Pancreas (tissue), 10 donors: ENCODE measurements at regions not wholly inside any gene's neighbourhood (a gene's known extent, or its start where the extent isn't known, plus 50 kb on each side); places are given as distances from the start of the nearest gene placed in this dataset.

Experiments
- ATAC-seq, 4 donors: fragments of 200-7000 bp; cut with Tn5 transposase; one replicate each; pipeline versions ENCODE4 v1.8.0 to v1.9.1; 2020; ENCODE audit warnings: mild to moderate bottlenecking in 4 of 4, moderate library complexity in 4 of 4
- DNase-seq, 6 donors: peaks; one replicate each; pipeline ENCODE4 v3.0.0-alpha.2; 2020
- FAIRE-seq: peaks from 2 replicates; lab custom pipeline; 2012; peaks lifted over from hg19 to GRCh38; lab: Jason Lieb, UNC
- H3K27ac ChIP-seq, 4 donors: fragments of 200-600 bp; sonication (generic); 1 replicate in 3 of 4; 2 replicates in 1 of 4; pipeline versions ENCODE4 v1.5.0 to v1.8.0; 2020
- H3K27me3 ChIP-seq, 4 donors: fragments of 200-600 bp; one replicate each; pipeline ENCODE4 v1.8.0; 2021
- H3K36me3 ChIP-seq, 3 donors: fragments of 200-600 bp; sonication (generic) in 1 of 3; one replicate each; pipeline versions ENCODE4 v1.5.0 to v1.8.0; 2020 to 2021
- H3K4me1 ChIP-seq, 3 donors: fragments of 200-600 bp; one replicate each; pipeline ENCODE4 v1.8.0; 2021
- H3K4me3 ChIP-seq, 4 donors: fragments of 200-600 bp; sonication (generic) in 2 of 4; one replicate each; pipeline versions ENCODE4 v1.5.0 to v1.8.0; 2020 to 2021
- H3K9me3 ChIP-seq, 4 donors: fragments of 200-600 bp; one replicate each; pipeline ENCODE4 v1.8.0; 2021
- CTCF ChIP-seq, 4 donors: fragments of 200-600 bp; sonication (generic) in 3 of 4; IDR thresholded peaks; one replicate each; pipeline versions ENCODE4 v1.5.0 to v1.8.0; 2021; ENCODE audit warnings: antibody characterized with exemption in 4 of 4
- WGBS, 2 donors: extraction: QIAGEN DNeasy Blood & Tissue Kit; methylation state at CpG; one replicate each; pipeline ENCODE4 v1.1.7; 2013; 5-methylcytosine and 5-hydroxymethylcytosine counted together
- intact Hi-C, 3 donors: fragments of 100-400 bp; cut with DNase I; formaldehyde crosslinking; loops; one replicate each; pipeline versions ENCODE4 v1.11.1 to v1.14.2; 2022
- donor health status: healthy with polysubstance abuse.
- donor health status: DM: no; HTN: no; CAD: no; lungs with moderate emphysema.
- donor health status: DM: no; HTN: no; CAD: no.
- donor health status: control.
- donor health status: control.
- donor health status: Bipolar disorder and iron deficiency.
- donor health status: DM: yes; HTN: yes; CAD: no.
- donor health status: DM: no; HTN: no; CAD: no.
- donor health status: DM: no; HTN: no; CAD: no.
- donor health status: DM: yes; HTN: yes; CAD: no.

GRCh38 chrX:129115104-129115503 lies 408.2 kb downstream of the SMARCA1 start:
- no peaks in the 10 kb centered on the region for H3K9me3 ChIP-seq
- no peak overlapping the region for H3K4me3 ChIP-seq
- H3K36me3 ChIP-seq: no peaks in the 10 kb centered on the region
- no peak overlapping the region for H3K27ac ChIP-seq
- TF ChIP-seq CTCF (IDR thresholded peaks at IDR 0.05): no peak
- peak in 1 of 6 donors; percentile 16 for DNase-seq
- no peak for FAIRE-seq
- intact Hi-C loops: no loop called here
- peaks cover 0 to 3% (median 0%) of the 10 kb centered on the region in 3 donors for H3K4me1 ChIP-seq
- H3K27me3 ChIP-seq: no peaks in the 10 kb centered on the region
- WGBS, 2 donors: 26 to 42% methylated on average over 1 of the region's 1 CpG
- ATAC-seq: peak in 3 of 4 donors; percentile 30 to 53 (median 39)

- Histone ChIP-seq H3K9me3 (no peaks in the 10 kb centered on the region), H3K4me1 (no peaks in the 10 kb centered on the region), H3K27ac (no peak overlapping the region), H3K27me3 (no peaks in the 10 kb centered on the region), H3K36me3 (no peaks in the 10 kb centered on the region), H3K4me3 (no peak overlapping the region)
- intact Hi-C loops: no loop called here
- no peak for DNase-seq
- 53 to 57% methylated on average over 15 of the region's 15 CpGs for WGBS, 2 donors
- no peak for TF ChIP-seq CTCF (IDR thresholded peaks at IDR 0.05)
- FAIRE-seq: no peak
- ATAC-seq: no peak
Measured at GRCh38 chrX:129111081-129111798, 412.1 kb downstream of the SMARCA1 start.

- intact Hi-C loops: no loop called here
- FAIRE-seq: no peak
- no peak for ATAC-seq
- H3K36me3 ChIP-seq: no peaks in the 10 kb centered on the region
- DNase-seq: no peak
- no peak overlapping the region for H3K27ac ChIP-seq
- H3K4me3 ChIP-seq: no peak overlapping the region
- H3K27me3 ChIP-seq: no peaks in the 10 kb centered on the region
- no peak for TF ChIP-seq CTCF (IDR thresholded peaks at IDR 0.05)
- no peaks in the 10 kb centered on the region for H3K4me1 ChIP-seq
- H3K9me3 ChIP-seq: no peaks in the 10 kb centered on the region
- 80 to 82% methylated on average over 4 of the region's 4 CpGs for WGBS, 2 donors
Measured at GRCh38 chrX:129108936-129109335, 414.4 kb downstream of the SMARCA1 start.

GRCh38 chrX:129099207-129099606 lies 424.1 kb downstream of the SMARCA1 start:
- no peak for ATAC-seq
- Histone ChIP-seq H3K27ac (no peak overlapping the region), H3K9me3 (no peaks in the 10 kb centered on the region), H3K4me1 (no peaks in the 10 kb centered on the region), H3K4me3 (no peak overlapping the region), H3K36me3 (no peaks in the 10 kb centered on the region), H3K27me3 (peaks cover 0 to 3% (median 0%) of the 10 kb centered on the region in 4 donors)
- no peak for DNase-seq
- no peak for TF ChIP-seq CTCF (IDR thresholded peaks at IDR 0.05)
- no peak for FAIRE-seq
- 69 to 74% methylated on average over 3 of the region's 3 CpGs for WGBS, 2 donors
- intact Hi-C loops: no loop called here

GRCh38 chrX:129097668-129098067 lies 425.6 kb downstream of the SMARCA1 start:
- DNase-seq (no peak), ATAC-seq (no peak), FAIRE-seq (no peak)
- Histone ChIP-seq H3K9me3 (no peaks in the 10 kb centered on the region), H3K36me3 (no peaks in the 10 kb centered on the region), H3K4me3 (no peak overlapping the region), H3K4me1 (no peaks in the 10 kb centered on the region), H3K27ac (no peak overlapping the region), H3K27me3 (peaks cover 0 to 3% (median 0%) of the 10 kb centered on the region in 4 donors)
- intact Hi-C loops: no loop called here
- no peak for TF ChIP-seq CTCF (IDR thresholded peaks at IDR 0.05)
